ENCODE measurements at regions not wholly inside any gene's neighbourhood (a gene's known extent, or its start where the extent isn't known, plus 50 kb on each side); places are given as distances from the start of the nearest gene placed in this dataset.

- ChIA-PET POLR2A (no interaction called here), CTCF (no interaction called here), RAD21 (ENCODE audit: low non-redundant PET in 1 of 2, low total read pairs in 2 of 2, uncharacterized antibody in 2 of 2, unreplicated experiment in 2 of 2) (no interaction called here)
- BruUV-seq (replicated peaks) = no TSS peak
- TF ChIP-seq, protein P1, sequence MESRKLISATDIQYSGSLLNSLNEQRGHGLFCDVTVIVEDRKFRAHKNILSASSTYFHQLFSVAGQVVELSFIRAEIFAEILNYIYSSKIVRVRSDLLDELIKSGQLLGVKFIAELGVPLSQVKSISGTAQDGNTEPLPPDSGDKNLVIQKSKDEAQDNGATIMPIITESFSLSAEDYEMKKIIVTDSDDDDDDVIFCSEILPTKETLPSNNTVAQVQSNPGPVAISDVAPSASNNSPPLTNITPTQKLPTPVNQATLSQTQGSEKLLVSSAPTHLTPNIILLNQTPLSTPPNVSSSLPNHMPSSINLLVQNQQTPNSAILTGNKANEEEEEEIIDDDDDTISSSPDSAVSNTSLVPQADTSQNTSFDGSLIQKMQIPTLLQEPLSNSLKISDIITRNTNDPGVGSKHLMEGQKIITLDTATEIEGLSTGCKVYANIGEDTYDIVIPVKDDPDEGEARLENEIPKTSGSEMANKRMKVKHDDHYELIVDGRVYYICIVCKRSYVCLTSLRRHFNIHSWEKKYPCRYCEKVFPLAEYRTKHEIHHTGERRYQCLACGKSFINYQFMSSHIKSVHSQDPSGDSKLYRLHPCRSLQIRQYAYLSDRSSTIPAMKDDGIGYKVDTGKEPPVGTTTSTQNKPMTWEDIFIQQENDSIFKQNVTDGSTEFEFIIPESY (IDR thresholded peaks at IDR 0.05; ENCODE audit: extremely low read depth, insufficient replicate concordance, low read length) = no peak
- no peak for TF ChIP-seq EZH2 (IDR thresholded peaks at IDR 0.05)
- no peak for TF ChIP-seq ATF3 (IDR thresholded peaks at IDR 0.05)
- no peak for TF ChIP-seq YY1 (IDR thresholded peaks at IDR 0.05; ENCODE audit: extremely low read depth, insufficient replicate concordance, low read depth, low read length)
- no peak for TF ChIP-seq ZNF274 (IDR thresholded peaks at IDR 0.05; ENCODE audit: low read depth, low read length)
- TF ChIP-seq ZFX (IDR thresholded peaks at IDR 0.05) = no peak
- no peak for TF ChIP-seq ELF1 (IDR thresholded peaks at IDR 0.05; ENCODE audit: borderline replicate concordance, low read depth)
- H3K4me2 ChIP-seq (ENCODE audit: low read length) = no peak overlapping the region
- H3K36me3 ChIP-seq (ENCODE audit: control insufficient read depth in 1 of 2, insufficient read depth in 2 of 2, low read length in 2 of 2) = no peaks in the 10 kb centered on the region
- H3K79me2 ChIP-seq (ENCODE audit: insufficient read depth, low read length) = no peaks in the 10 kb centered on the region
- H3K4me3 ChIP-seq (replicated peaks in 1 of 2; ENCODE audit: low read depth in 1 of 2, low read length in 2 of 2) = no peak overlapping the region
- no peaks in the 10 kb centered on the region for H3K9me2 ChIP-seq (ENCODE audit: insufficient read depth)
- H3K9ac ChIP-seq (ENCODE audit: low read length) = no peak overlapping the region
- no peaks in the 10 kb centered on the region for H4K20me1 ChIP-seq (ENCODE audit: insufficient read depth)
- H3K27ac ChIP-seq (ENCODE audit: low read depth, low read length) = no peak overlapping the region
- no peaks in the 10 kb centered on the region for H3K9me3 ChIP-seq (ENCODE audit: control insufficient read depth in 1 of 2, insufficient read depth in 1 of 2, low read depth in 1 of 2, low read length in 2 of 2)
- no peaks in the 10 kb centered on the region for H3K27me3 ChIP-seq (ENCODE audit: insufficient read depth, low read length)
- H3K4me1 ChIP-seq (ENCODE audit: control insufficient read depth in 1 of 2, insufficient read depth in 2 of 2, low read length in 2 of 2) = peaks cover 0 to 7% of the 10 kb centered on the region in 2 experiments; a peak in 1 of 4 replicates
- ATAC-seq (no peak), DNase-seq (ENCODE audit: low read depth, low spot score) (no peak)
- no peak overlapping the region for H2AFZ ChIP-seq (ENCODE audit: low read depth, low read length, poor library complexity, severe bottlenecking)
- intact Hi-C loops (cut with micrococcal nuclease) = no loop called here
These were observed 123.7 kb upstream of the SEC61G start for GRCh38 chr7:54882694-54883093.

GRCh38 chr7:54883576-54883975 lies 124.6 kb upstream of the SEC61G start:
- intact Hi-C loops (cut with micrococcal nuclease) = no loop called here
- BruUV-seq (replicated peaks) = no TSS peak
- H3K4me3 ChIP-seq (replicated peaks in 1 of 2; ENCODE audit: low read depth in 1 of 2, low read length in 2 of 2) = no peak overlapping the region
- H3K79me2 ChIP-seq (ENCODE audit: insufficient read depth, low read length) = no peaks in the 10 kb centered on the region
- no peaks in the 10 kb centered on the region for H3K36me3 ChIP-seq (ENCODE audit: control insufficient read depth in 1 of 2, insufficient read depth in 2 of 2, low read length in 2 of 2)
- no peak overlapping the region for H3K9ac ChIP-seq (ENCODE audit: low read length)
- H4K20me1 ChIP-seq (ENCODE audit: insufficient read depth) = no peaks in the 10 kb centered on the region
- H3K9me2 ChIP-seq (ENCODE audit: insufficient read depth) = no peaks in the 10 kb centered on the region
- ChIA-PET POLR2A (no interaction called here), CTCF (no interaction called here), RAD21 (ENCODE audit: low non-redundant PET in 1 of 2, low total read pairs in 2 of 2, uncharacterized antibody in 2 of 2, unreplicated experiment in 2 of 2) (no interaction called here)
- no peak overlapping the region for H2AFZ ChIP-seq (ENCODE audit: low read depth, low read length, poor library complexity, severe bottlenecking)
- DNase-seq (ENCODE audit: low read depth, low spot score) = no peak
- H3K27ac ChIP-seq (ENCODE audit: low read depth, low read length) = no peak overlapping the region
- no peak for ATAC-seq
- H3K4me2 ChIP-seq (ENCODE audit: low read length) = no peak overlapping the region
- H3K9me3 ChIP-seq (ENCODE audit: control insufficient read depth in 1 of 2, insufficient read depth in 1 of 2, low read depth in 1 of 2, low read length in 2 of 2) = no peaks in the 10 kb centered on the region
- no peaks in the 10 kb centered on the region for H3K4me1 ChIP-seq (ENCODE audit: control insufficient read depth in 1 of 2, insufficient read depth in 2 of 2, low read length in 2 of 2)
- H3K27me3 ChIP-seq (ENCODE audit: insufficient read depth, low read length) = no peaks in the 10 kb centered on the region
- no peak for TF ChIP-seq SRF (IDR thresholded peaks at IDR 0.05; ENCODE audit: low read depth)
- no peak for TF ChIP-seq FOSL1 (IDR thresholded peaks at IDR 0.05; ENCODE audit: low read depth)
- TF ChIP-seq ZFX (IDR thresholded peaks at IDR 0.05) = no peak
- TF ChIP-seq SP1 (IDR thresholded peaks at IDR 0.05; ENCODE audit: low read depth) = no peak
- no peak for TF ChIP-seq EZH2 (IDR thresholded peaks at IDR 0.05)
- TF ChIP-seq JUND (IDR thresholded peaks at IDR 0.05) = no peak
- no peak for TF ChIP-seq EGR1 (IDR thresholded peaks at IDR 0.05; ENCODE audit: low read depth)
- no peak for TF ChIP-seq SIN3A (IDR thresholded peaks at IDR 0.05; ENCODE audit: low read depth)
- TF ChIP-seq, protein P1 (IDR thresholded peaks at IDR 0.05; ENCODE audit: extremely low read depth, insufficient replicate concordance, low read length) = no peak
- TF ChIP-seq RAD21 (IDR thresholded peaks at IDR 0.05; ENCODE audit: low read depth) = no peak
- TF ChIP-seq MAX (IDR thresholded peaks at IDR 0.05) = no peak
- TF ChIP-seq CEBPB (IDR thresholded peaks at IDR 0.05; ENCODE audit: low read depth) = no peak
- no peak for TF ChIP-seq ZNF274 (IDR thresholded peaks at IDR 0.05; ENCODE audit: low read depth, low read length)
- TF ChIP-seq ATF3 (IDR thresholded peaks at IDR 0.05) = no peak
- no peak for TF ChIP-seq CBX3 (IDR thresholded peaks at IDR 0.05; ENCODE audit: low read depth)
- TF ChIP-seq TCF7L2 (IDR thresholded peaks at IDR 0.05; ENCODE audit: borderline replicate concordance, extremely low read depth, insufficient read depth, insufficient read length) = no peak
- no peak for TF ChIP-seq ELF1 (IDR thresholded peaks at IDR 0.05; ENCODE audit: borderline replicate concordance, low read depth)
